Pulmonary artery endothelial cell (primary cell): ENCODE measurements at regions not wholly inside any gene's neighbourhood (a gene's known extent, or its start where the extent isn't known, plus 50 kb on each side); places are given as distances from the start of the nearest gene placed in this dataset.
"Not testable (repeated sequence)": the region's sequence is repeated elsewhere in the genome, so short reads cannot be mapped to it uniquely, and the experiment has no call there.

ENCODE experiments used
- DNase-seq: peaks from one replicate; pipeline ENCODE4 v3.0.0-alpha.2; 2011; ENCODE audit warnings: low read depth, low spot score

GRCh38 chr7:66456431-66456830, 172.2 kb upstream of the KCTD7 start:
- DNase-seq: not testable (repeated sequence)

DNA sequence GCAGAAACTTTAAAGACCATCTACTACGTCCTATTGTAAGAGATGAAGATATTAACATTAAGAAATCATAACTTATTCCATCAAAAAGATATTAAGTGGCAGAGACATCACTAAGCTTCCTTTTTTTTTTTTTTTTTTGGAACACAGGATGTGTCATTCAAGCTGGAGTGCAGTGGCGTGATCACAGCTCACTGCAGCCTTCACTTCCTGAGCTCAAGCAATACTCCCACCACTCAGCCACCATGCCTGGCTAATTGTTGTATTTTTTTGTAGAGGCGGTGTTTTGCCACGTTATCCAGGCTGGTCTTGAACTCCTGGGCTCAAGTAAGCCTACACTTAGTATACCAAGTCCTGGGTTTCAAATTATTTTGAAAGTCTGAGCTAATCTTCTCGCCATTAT, 169.7 kb upstream of the KCTD7 start:
- DNase-seq: not testable (repeated sequence)

GRCh38 chr7:66459783-66460413, 168.8 kb upstream of the KCTD7 start:
- not testable (repeated sequence) for DNase-seq

GRCh38 chr7:66460921-66461361, 167.7 kb upstream of the KCTD7 start:
- no peak for DNase-seq

GRCh38 chr7:66461397-66461796, 167.3 kb upstream of the KCTD7 start:
- not testable (repeated sequence) for DNase-seq

GRCh38 chr7:66462831-66463230, 165.8 kb upstream of the KCTD7 start:
- DNase-seq: not testable (repeated sequence)

DNA sequence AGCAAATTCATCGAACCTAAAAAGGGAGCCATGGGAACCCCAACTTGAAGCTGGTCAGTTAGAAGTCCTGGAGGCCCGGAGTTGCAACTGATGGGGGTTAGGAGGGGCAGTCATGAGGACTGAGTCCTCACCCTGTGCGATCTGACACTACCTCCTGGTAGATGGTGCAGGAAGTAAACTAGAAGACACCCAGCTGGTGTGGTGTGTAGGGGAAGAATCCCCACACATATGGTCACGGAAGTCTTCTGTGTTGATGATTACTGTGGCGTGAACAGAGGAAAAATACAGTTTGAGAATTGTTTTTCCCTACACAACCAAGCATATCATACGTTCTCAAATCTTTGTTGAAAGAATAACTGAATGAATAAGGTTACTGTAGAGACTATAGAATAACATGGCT, 164.6 kb upstream of the KCTD7 start:
- no peak for DNase-seq

GRCh38 chr7:66466081-66466600, 162.5 kb upstream of the KCTD7 start:
- DNase-seq: no peak

- no peak for DNase-seq
Observed at GRCh38 chr7:66467887-66468286, 160.8 kb upstream of the KCTD7 start.

DNA sequence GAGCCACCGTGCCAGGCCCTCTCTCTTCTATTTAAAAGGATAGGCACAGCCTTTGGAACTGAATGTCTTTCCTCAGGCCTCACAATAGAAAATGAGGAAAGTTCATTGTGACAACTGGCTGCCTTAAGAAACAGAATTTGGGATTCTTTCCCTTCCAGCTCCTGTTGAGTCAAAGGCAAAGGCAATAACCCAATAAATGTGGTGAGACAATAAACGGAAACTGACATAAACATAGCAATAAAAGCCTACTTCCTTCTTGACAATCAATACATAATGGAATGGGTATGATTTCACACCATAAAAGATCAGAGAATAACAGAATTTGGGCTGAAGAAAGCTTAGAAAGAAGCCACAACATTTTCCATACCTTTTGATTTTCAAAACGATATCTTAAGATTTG, 155.6 kb upstream of the KCTD7 start:
- DNase-seq: not testable (repeated sequence)

- no peak for DNase-seq
Observed at GRCh38 chr7:66474441-66474840, 154.2 kb upstream of the KCTD7 start.

DNA sequence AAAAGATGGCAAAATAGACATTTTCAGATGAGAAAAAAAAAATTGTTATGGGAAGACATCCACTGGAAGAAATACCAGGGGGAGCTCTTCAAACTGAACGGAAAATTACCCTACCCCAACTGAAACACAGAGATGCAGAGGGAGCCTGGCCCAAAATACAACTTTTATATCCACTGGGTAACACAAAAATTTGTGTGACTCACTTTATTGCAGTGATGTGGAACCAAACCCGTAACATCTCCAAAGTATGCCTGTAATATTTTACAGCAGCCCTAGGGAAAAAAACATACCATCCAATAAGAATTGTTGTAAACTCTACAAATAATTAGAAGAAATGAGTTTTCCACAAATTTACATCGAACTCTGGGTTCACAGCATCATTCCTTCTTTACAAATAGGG, 152.6 kb upstream of the KCTD7 start:
- DNase-seq: not testable (repeated sequence)

GRCh38 chr7:66477822-66478397, 150.8 kb upstream of the KCTD7 start:
- DNase-seq: not testable (repeated sequence)

DNA sequence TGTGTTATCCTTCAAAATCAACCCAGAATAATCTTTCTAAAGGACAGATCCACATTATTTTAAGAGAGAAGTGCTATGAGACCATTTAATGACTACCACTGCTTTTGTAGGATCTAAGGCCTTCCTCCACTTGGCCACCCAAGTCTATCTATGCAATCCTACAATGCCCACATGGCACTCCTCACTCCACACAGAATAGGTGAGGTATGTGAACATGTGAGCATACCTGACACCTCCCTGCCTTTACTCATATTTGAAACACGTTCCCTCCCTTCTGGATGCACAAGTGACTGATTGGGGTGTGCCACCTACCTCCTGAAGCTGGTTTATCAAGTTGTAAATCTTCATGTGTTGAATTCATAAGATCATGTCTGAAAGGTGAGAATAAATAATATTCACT, 147.5 kb upstream of the KCTD7 start:
- DNase-seq: not testable (repeated sequence)

- not testable (repeated sequence) for DNase-seq
Observed at GRCh38 chr7:66489065-66489464, 139.6 kb upstream of the KCTD7 start.

DNA sequence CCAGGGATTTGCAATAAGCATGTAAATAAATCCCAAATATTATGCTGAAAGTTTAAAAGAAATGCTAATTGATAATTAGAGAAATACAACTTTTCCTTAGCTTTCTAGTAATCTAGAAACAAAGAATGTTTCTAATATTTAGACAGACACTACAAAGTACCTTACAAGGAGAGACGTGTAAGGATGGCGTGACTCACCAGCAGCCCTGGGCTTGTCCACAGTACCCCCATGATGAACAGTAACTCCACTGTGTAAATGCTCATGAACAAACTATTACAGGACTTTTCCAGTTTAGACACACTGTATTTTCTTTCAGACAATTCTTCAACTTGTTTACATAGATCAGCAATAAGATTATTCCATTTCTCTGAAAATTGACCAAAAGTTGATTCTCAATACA, 138.9 kb upstream of the KCTD7 start:
- DNase-seq: not testable (repeated sequence)

DNA sequence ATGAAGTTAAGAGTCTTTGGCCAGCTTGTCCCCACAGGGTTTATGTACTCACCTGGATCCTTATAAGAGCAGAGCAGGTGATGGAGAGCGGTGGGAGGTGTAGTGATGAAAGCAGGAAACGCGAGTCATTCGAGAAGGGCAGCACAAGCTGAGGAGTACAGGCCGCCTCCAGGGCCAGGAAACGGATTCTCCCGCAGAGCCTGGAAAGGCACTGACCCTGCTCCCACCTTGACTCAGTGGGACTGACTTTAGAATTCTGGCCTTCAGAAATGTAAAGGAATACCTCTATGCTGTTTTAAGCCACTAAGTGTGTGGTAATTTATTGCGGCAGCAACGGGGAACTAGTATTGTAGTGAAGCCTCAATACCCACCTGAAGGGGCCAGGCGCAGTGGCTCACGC, 137.7 kb upstream of the KCTD7 start:
- DNase-seq: not testable (repeated sequence)

DNA sequence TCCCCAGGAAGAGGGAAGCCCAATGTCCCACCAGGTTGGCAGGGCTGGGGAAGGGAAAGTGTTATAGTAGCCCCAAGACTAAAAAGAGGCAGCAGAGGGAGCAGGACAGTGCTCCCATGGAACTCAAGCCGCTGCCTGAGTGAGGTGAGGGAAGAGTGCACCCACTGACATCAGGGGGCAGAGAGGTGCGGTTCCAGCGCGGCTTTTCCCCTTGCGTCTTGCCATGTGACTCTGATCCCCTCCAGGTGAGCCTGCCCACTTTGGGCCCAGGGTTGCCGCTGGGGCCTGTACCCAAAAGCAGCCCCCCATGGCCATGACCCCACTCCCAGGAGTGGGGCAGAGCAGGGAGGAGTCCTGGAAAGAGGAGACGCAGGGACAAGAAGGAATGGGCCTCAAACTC, 136.3 kb upstream of the KCTD7 start:
- DNase-seq: not testable (repeated sequence)

GRCh38 chr7:66493235-66494205, 135.2 kb upstream of the KCTD7 start:
- DNase-seq: peak; percentile 92

GRCh38 chr7:66497346-66497745, 131.3 kb upstream of the KCTD7 start:
- no peak for DNase-seq

- no peak for DNase-seq
Observed at GRCh38 chr7:66500087-66500486, 128.6 kb upstream of the KCTD7 start.
